HG03060 (cell line): ENCODE measurements at regions not wholly inside any gene's neighbourhood (a gene's known extent, or its start where the extent isn't known, plus 50 kb on each side); places are given as distances from the start of the nearest gene placed in this dataset.

ENCODE experiments used
- ATAC-seq: cut with Tn5 transposase; IDR thresholded peaks from one replicate; pipeline ENCODE4 v1.9.1; 2021; ENCODE audit warnings: low read depth, moderate number of reproducible peaks; ENCODE audit not compliant: unreplicated experiment

DNA sequence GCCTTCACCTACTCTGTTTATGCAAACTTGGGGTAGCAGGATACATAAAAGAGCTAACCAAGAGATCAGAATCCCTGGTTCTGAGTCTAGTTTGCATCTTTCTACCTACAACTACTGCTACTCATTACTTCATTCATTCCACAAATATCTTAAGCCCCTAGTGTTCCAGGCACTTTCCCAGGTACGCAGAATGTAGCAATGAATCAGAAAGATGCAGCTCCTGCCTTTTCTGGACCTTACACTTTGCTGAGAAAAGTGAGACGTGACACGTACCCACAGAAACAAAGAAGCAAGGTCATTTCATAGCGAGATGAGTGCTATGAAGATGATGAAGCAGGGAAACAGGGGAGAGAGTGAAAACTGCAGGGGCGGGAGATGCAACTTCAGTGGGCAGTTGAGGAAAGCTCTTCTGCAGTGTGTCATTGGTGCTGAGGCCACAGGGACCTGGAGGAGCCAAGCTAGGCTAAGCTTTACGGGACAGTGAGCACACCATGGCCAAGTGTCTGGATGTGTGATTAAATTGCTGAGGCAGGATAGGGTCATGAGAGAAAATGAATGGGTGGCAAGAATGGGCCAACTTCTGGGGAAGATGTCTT lies 167.9 kb downstream of the TNFSF18 start:
- no peak for ATAC-seq

GRCh38 chr1:172883387-172883791 lies 167.4 kb downstream of the TNFSF18 start:
- ATAC-seq, result peak; percentile 69

DNA sequence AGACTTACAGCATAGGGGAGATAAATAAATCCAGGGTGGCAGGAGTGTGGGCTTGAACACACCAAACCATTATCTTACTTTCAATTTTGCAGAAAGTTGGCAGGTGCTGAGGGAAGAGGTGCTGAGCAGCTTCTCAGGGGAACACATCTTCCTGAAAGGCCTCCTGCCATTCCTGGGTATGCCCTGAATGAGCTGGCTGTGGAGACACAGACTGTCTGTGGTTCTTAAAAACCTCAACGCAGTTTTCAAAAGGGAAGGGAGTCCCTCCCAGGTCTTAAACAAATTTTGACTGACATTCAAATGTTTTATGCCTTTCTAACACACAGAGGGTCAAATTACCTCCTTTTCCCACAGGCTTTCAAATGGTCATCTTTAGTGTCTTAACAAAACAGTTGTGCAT lies 166.9 kb downstream of the TNFSF18 start:
- ATAC-seq, result peak; percentile 25

- no peak for ATAC-seq
Measured at GRCh38 chr1:172885411-172885810, 165.3 kb downstream of the TNFSF18 start.

DNA sequence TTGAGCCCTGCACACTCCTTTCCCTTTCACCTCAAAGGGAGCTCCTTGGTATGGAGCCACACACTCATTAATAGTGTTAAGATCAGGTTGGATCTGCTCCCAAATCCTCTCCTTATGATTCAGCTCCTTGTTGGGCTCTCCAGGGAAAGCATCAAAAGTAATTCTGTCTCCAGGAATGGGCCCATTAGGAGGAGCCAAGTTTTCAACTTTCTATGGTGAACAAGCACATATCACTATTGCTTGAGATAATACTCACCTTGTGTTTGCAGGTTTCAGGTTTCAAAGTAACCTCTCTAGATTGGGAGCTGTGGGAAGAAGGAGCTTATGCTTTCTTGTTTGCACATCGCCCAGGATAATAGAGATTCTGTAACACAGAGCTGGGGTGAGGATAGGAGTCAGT lies 164.8 kb downstream of the TNFSF18 start:
- no peak for ATAC-seq

GRCh38 chr1:172887162-172887561 lies 163.6 kb downstream of the TNFSF18 start:
- ATAC-seq, result no peak

DNA sequence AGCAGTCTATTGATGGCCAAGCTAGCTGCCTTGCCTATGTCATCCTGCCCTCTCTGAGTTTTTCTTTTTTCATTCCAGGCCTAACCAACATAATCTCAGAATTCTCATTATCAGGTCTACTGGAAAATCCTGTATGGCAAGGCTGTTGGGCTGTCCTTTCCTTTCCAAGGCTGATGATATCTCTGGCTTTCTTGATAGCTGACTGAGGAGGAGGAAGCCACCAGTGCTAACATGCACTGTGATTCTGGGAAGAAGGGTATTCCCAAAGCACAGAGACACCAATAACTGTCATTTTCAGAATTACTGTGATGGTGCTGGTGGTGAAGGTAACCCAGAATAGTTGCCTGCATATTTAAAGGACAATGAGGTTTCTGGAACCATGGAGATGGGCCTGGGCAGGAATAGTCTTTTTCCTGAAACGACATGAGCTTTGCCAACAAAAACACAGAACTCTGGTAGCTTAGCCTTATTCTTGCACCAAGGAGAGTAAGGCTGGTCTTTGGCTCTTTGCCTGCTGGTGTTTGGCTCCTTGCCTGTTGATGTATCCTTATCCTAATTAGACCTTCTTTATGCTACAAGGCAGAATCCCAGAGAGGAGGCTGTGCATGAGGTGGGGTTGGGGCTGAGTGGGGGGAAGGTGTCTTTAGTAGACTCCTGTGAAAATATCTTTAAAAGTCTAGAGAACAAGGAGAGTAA lies 157.4 kb downstream of the TNFSF18 start:
- no peak for ATAC-seq

GRCh38 chr1:172894349-172895049 lies 156.2 kb downstream of the TNFSF18 start:
- no peak for ATAC-seq

GRCh38 chr1:172895050-172895460 lies 155.7 kb downstream of the TNFSF18 start:
- no peak for ATAC-seq

- no peak for ATAC-seq
Measured at GRCh38 chr1:172895761-172896160, 155.0 kb downstream of the TNFSF18 start.

DNA sequence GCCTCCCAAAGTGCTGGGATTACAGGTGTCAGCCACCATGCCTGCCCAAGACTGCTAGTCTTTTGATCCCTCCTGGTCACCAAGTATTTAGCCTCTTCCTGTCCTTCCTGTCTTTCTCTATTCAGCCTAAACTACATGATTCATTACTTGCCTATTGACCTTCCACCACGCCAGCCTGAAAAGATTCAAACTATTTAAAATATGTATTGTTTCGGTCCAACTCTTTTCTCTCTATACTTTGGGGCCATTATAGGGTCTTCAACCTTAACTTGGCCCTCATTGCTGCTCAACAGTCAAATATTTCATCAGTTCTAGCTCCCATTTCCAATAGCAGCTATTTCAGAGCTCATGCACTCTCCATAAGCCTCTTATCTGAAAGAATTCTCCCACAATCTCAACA lies 153.0 kb downstream of the TNFSF18 start:
- no peak for ATAC-seq

DNA sequence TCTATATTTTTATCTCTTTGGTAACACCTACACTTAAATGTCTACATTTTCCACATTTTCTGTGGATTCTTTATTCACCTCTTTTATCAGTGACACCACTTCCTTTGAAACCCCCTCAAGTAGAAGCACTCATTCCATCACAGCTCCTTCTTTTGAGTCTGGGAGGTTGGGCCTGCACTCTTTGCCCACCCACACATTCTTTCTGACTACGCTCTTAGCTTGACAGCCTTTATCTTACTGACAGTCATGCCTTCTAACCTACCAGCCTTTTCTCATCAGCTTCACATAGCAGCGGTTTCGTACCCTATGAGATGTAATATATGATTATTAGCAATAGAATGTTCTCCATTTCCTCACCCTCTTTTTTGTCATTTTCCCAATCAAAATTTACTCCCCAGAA lies 151.9 kb downstream of the TNFSF18 start:
- ATAC-seq, result no peak

GRCh38 chr1:172900376-172900997 lies 150.3 kb downstream of the TNFSF18 start:
- no peak for ATAC-seq

DNA sequence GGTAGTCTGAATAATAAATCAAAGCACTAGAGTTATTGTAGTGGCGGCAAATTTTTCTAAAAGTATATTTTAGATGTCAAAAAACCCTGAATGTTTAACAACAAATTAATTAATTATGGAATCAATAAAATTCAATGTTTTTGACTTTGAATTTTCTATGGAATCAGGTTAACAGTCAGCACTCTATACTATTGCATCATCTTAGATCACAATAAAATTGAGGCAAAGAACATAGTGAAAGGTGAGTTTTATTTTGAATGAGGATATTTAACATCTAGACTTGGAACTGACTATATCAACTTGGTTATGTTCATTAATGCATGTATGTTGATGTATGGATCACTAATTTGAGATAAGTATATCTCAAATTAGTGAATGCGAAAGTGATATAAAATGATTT lies 148.5 kb downstream of the TNFSF18 start:
- ATAC-seq, result no peak

- ATAC-seq, result no peak
Measured at GRCh38 chr1:172902861-172903381, 147.8 kb downstream of the TNFSF18 start.

- no peak for ATAC-seq
Measured at GRCh38 chr1:172903581-172904220, 147.0 kb downstream of the TNFSF18 start.

DNA sequence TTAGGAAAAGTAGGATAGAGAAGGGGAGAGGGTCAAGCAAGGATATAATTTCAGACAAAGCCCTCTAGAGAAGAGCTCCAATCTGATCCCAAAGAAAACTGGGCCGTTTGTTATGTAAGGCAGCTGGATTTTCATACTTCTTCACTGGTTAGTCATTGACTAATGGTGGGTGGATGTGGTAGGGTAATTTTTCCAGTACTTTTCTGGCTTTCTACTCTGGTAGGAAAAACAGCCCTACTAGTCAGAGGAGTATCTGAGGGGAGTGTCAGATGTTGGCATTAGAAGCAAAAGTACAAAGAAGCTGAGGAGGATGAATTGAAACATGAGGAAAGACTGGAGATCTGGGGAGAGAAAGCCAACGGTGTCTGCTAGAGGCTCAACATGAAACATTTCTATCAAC lies 145.3 kb downstream of the TNFSF18 start:
- ATAC-seq, result no peak

GRCh38 chr1:172906778-172907592 lies 143.8 kb downstream of the TNFSF18 start:
- ATAC-seq, result no peak

- no peak for ATAC-seq
Measured at GRCh38 chr1:172907834-172908326, 142.9 kb downstream of the TNFSF18 start.
